Endothelial cell of umbilical vein (primary cell): ENCODE measurements at regions not wholly inside any gene's neighbourhood (a gene's known extent, or its start where the extent isn't known, plus 50 kb on each side); places are given as distances from the start of the nearest gene placed in this dataset.

Source experiments
- BruUV-seq: library from RNA; stranded (reverse); fragments of 400-500 nt; replicated peaks from 2 replicates; lab custom pipeline; 2021; lab: Mats Ljungman, UMichigan
- CTCF ChIA-PET: fragments of 300-600, 350-600 bp; sonication (Branson Sonifier 250); formaldehyde crosslinking; loops from one replicate; lab custom pipeline; 2021; ENCODE audit warnings: antibody characterized with exemption, inconsistent platforms; lab: Charles Lee
- POLR2A ChIA-PET: fragments of 300-600, 350-600 bp; sonication (Branson Sonifier 250); formaldehyde crosslinking; loops from one replicate; lab custom pipeline; 2021; ENCODE audit warnings: antibody characterized with exemption, inconsistent platforms; lab: Charles Lee
- DNase-seq: peaks from one replicate; pipeline ENCODE4 v3.0.0-alpha.2; 2011; ENCODE audit warnings: low read depth, low spot score
- FAIRE-seq: peaks from 2 replicates; lab custom pipeline; 2011; peaks lifted over from hg19 to GRCh38; lab: Jason Lieb, UNC
- H2AFZ ChIP-seq: 2 replicates; pipeline ENCODE4 v1.6.0; 2012; ENCODE audit warnings: low read depth, low read length, control low read depth, inconsistent platforms
- H3K27ac ChIP-seq: 2 replicates; pipeline ENCODE4 v1.5.1; 2011; ENCODE audit warnings: low read depth, mild to moderate bottlenecking, control low read depth, low read length, moderate library complexity; ENCODE audit not compliant: insufficient read depth
- H3K27me3 ChIP-seq, 2 experiments: 2 replicates each; pipeline versions ENCODE4 v1.6.0 to v1.6.1; 2011; ENCODE audit warnings: low read length in 2 of 2, mixed read lengths in 1 of 2; ENCODE audit not compliant: control insufficient read depth in 2 of 2, insufficient read depth in 2 of 2
- H3K36me3 ChIP-seq, 2 experiments: 2 replicates in 1 of 2; 3 replicates in 1 of 2; pipeline ENCODE4 v1.5.1; 2011; ENCODE audit warnings: low read length in 2 of 2, mild to moderate bottlenecking in 1 of 2, moderate library complexity in 1 of 2; ENCODE audit not compliant: control insufficient read depth in 2 of 2, insufficient read depth in 2 of 2; ENCODE audit errors: extremely low read depth in 1 of 2
- H3K4me1 ChIP-seq: 3 replicates; pipeline ENCODE4 v1.5.1; 2011; ENCODE audit warnings: mild to moderate bottlenecking, low read length; ENCODE audit not compliant: control insufficient read depth, insufficient read depth; ENCODE audit errors: extremely low read depth
- H3K4me2 ChIP-seq: 2 replicates; pipeline ENCODE4 v1.6.1; 2011; ENCODE audit warnings: low read length, control low read depth, mixed read lengths; ENCODE audit not compliant: insufficient read depth
- H3K4me3 ChIP-seq, 3 experiments: fragments of 200-600 bp in 1 of 3; sonication (generic), shearing (Covaris generic) in 1 of 3; replicated peaks in 1 of 3; 2 replicates each; pipeline ENCODE4 v1.5.1; 2011 to 2016; ENCODE audit warnings: control low read depth in 3 of 3, low read length in 3 of 3, mild to moderate bottlenecking in 2 of 3, inconsistent platforms in 1 of 3, low read depth in 1 of 3, moderate library complexity in 1 of 3; ENCODE audit not compliant: insufficient read depth in 1 of 3
- H3K79me2 ChIP-seq: 2 replicates; pipeline ENCODE4 v1.6.0; 2012; ENCODE audit warnings: low read length, inconsistent platforms; ENCODE audit not compliant: control insufficient read depth, insufficient read depth
- H3K9ac ChIP-seq: replicated peaks from 2 replicates; pipeline ENCODE3; 2011; ENCODE audit warnings: low read length, control low read depth; ENCODE audit not compliant: insufficient read depth; ENCODE audit errors: extremely low read depth
- H3K9me1 ChIP-seq: replicated peaks from 3 replicates; pipeline ENCODE4 v1.6.0; 2011; ENCODE audit warnings: mild to moderate bottlenecking, low read length; ENCODE audit not compliant: control insufficient read depth, insufficient read depth; ENCODE audit errors: extremely low read depth
- H3K9me3 ChIP-seq: replicated peaks from 2 replicates; pipeline ENCODE4 v1.5.1; 2012; ENCODE audit warnings: low read length, inconsistent platforms; ENCODE audit not compliant: control insufficient read depth, insufficient read depth
- H4K20me1 ChIP-seq: replicated peaks from 2 replicates; pipeline ENCODE3; 2011; ENCODE audit warnings: mild to moderate bottlenecking, low read length; ENCODE audit not compliant: control insufficient read depth, insufficient read depth; ENCODE audit errors: extremely low read depth
- EZH2 ChIP-seq: IDR thresholded peaks from 2 replicates; pipeline ENCODE4 v1.6.1; 2012; ENCODE audit warnings: borderline replicate concordance, low read depth, mild to moderate bottlenecking, moderate library complexity, low read length, inconsistent platforms; ENCODE audit not compliant: severe bottlenecking
- FOS ChIP-seq: IDR thresholded peaks from 2 replicates; pipeline ENCODE4 v1.6.1; 2011; ENCODE audit warnings: mild to moderate bottlenecking, low read length, moderate library complexity, borderline replicate concordance; ENCODE audit not compliant: insufficient read depth
- GATA2 ChIP-seq: IDR thresholded peaks from 2 replicates; pipeline ENCODE4 v1.7.0; 2011; ENCODE audit warnings: low read depth, mild to moderate bottlenecking, moderate library complexity, mixed read lengths, low read length; ENCODE audit not compliant: insufficient read length, insufficient read depth
- JUN ChIP-seq: IDR thresholded peaks from 2 replicates; pipeline ENCODE4 v1.6.1; 2011; ENCODE audit warnings: borderline replicate concordance, low read depth; ENCODE audit not compliant: insufficient read length, insufficient read depth
- MYC ChIP-seq: IDR thresholded peaks from one replicate; pipeline ENCODE4 v1.6.1; 2011; ENCODE audit warnings: mild to moderate bottlenecking, low read depth, low read length
- POLR2A ChIP-seq: IDR thresholded peaks from 2 replicates; pipeline ENCODE4 v1.6.1; 2012; ENCODE audit warnings: low read depth, mild to moderate bottlenecking, control low read depth, low read length
- dilution Hi-C: fragments of 300-500 bp; cut with MboI; formaldehyde crosslinking; loops from one replicate; pipeline ENCODE4 v1.15.0; 2019; ENCODE audit warnings: low sequenced_read_pairs; ENCODE audit not compliant: extremely low pct_ligation_motif_present
- intact Hi-C: fragments of 100-400 bp; cut with micrococcal nuclease; formaldehyde crosslinking; loops from one replicate; pipeline ENCODE4 v1.10.0; 2022
- TF ChIP-seq, protein P1 (sequence below), 2 donors: IDR thresholded peaks; 1 replicate in 1 of 2; 2 replicates in 1 of 2; pipeline ENCODE4 v1.5.1; 2011; ENCODE audit warnings: low read length in 2 of 2, mild to moderate bottlenecking in 2 of 2, moderate library complexity in 2 of 2, control low read depth in 1 of 2, inconsistent platforms in 1 of 2, low read depth in 1 of 2; ENCODE audit not compliant: insufficient read depth in 1 of 2; ENCODE audit errors: extremely low read depth in 1 of 2
- TF ChIP-seq, protein P2 (sequence below): IDR thresholded peaks from 2 replicates; pipeline ENCODE4 v1.6.1; 2011; ENCODE audit not compliant: insufficient read depth, insufficient read length

DNA sequence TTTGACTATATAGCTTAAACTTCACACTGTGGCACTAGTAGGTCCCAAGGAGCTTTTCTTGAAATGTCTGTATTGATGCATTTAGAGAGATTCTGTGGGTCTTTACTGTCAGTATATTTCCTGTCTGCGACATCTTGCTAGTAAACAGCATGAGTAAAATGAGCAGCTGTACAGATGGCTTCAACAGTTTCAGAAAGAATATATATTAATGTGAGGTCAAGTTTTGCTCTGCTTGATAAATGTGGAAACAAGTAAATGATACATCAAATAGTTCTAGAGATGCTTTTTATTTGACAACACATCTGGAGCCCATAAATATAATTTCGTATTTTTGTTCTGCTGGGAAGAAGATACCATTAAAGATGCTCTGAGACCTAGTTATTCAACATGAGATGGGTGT lies 310.9 kb upstream of the COL3A1 start:
- DNase-seq (no peak), FAIRE-seq (no peak)
- Histone ChIP-seq H3K36me3 (no peaks in the 10 kb centered on the region), H3K4me3 (no peak overlapping the region), H2AFZ (no peak overlapping the region), H3K9me3 (no peaks in the 10 kb centered on the region), H3K4me2 (no peak overlapping the region), H3K79me2 (no peaks in the 10 kb centered on the region), H4K20me1 (no peaks in the 10 kb centered on the region), H3K27ac (no peak overlapping the region), H3K4me1 (no peaks in the 10 kb centered on the region), H3K27me3 (no peaks in the 10 kb centered on the region), H3K9ac (no peak overlapping the region), H3K9me1 (no peaks in the 10 kb centered on the region)
- TF ChIP-seq, protein P1, sequence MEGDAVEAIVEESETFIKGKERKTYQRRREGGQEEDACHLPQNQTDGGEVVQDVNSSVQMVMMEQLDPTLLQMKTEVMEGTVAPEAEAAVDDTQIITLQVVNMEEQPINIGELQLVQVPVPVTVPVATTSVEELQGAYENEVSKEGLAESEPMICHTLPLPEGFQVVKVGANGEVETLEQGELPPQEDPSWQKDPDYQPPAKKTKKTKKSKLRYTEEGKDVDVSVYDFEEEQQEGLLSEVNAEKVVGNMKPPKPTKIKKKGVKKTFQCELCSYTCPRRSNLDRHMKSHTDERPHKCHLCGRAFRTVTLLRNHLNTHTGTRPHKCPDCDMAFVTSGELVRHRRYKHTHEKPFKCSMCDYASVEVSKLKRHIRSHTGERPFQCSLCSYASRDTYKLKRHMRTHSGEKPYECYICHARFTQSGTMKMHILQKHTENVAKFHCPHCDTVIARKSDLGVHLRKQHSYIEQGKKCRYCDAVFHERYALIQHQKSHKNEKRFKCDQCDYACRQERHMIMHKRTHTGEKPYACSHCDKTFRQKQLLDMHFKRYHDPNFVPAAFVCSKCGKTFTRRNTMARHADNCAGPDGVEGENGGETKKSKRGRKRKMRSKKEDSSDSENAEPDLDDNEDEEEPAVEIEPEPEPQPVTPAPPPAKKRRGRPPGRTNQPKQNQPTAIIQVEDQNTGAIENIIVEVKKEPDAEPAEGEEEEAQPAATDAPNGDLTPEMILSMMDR (IDR thresholded peaks at IDR 0.05; ENCODE audit: extremely low read depth in 1 of 2, insufficient read depth in 1 of 2, low read depth in 1 of 2, low read length in 2 of 2) = no peak
- no peak for TF ChIP-seq POLR2A
- no peak for TF ChIP-seq EZH2
- TF ChIP-seq GATA2 = no peak
- no peak for TF ChIP-seq JUN
- no peak for TF ChIP-seq MYC
- no peak for TF ChIP-seq FOS
- TF ChIP-seq, protein P2, sequence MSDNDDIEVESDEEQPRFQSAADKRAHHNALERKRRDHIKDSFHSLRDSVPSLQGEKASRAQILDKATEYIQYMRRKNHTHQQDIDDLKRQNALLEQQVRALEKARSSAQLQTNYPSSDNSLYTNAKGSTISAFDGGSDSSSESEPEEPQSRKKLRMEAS = no peak
- ChIA-PET CTCF (no interaction called here), POLR2A (no interaction called here)
- BruUV-seq = no TSS peak
- intact Hi-C loops (no loop called here), dilution Hi-C loops (no loop called here)
